Fibroblast of lung (primary cell): ENCODE measurements at regions not wholly inside any gene's neighbourhood (a gene's known extent, or its start where the extent isn't known, plus 50 kb on each side); places are given as distances from the start of the nearest gene placed in this dataset.
A peak's percentile ranks its signal among the peaks of the same experiment; 100 is the strongest.

Source experiments
- DNase-seq, 2 donors: peaks; one replicate each; pipeline versions ENCODE4 v3.0.0 to v3.0.0-alpha.2; 2010; ENCODE audit warnings: low read depth in 2 of 2
- H2AFZ ChIP-seq: 2 replicates; pipeline ENCODE4 v1.5.1; 2012; ENCODE audit warnings: low read length, control low read depth, inconsistent platforms
- H3K27ac ChIP-seq: 2 replicates; pipeline ENCODE4 v1.5.1; 2011; ENCODE audit warnings: low read length, control low read depth; ENCODE audit not compliant: insufficient read depth
- H3K27me3 ChIP-seq: 2 replicates; pipeline ENCODE4 v1.5.1; 2011; ENCODE audit warnings: mild to moderate bottlenecking, low read length; ENCODE audit not compliant: control insufficient read depth, insufficient read depth
- H3K36me3 ChIP-seq: 2 replicates; pipeline ENCODE4 v1.5.1; 2011; ENCODE audit warnings: low read length; ENCODE audit not compliant: control insufficient read depth, insufficient read depth
- H3K4me1 ChIP-seq: 2 replicates; pipeline ENCODE4 v1.5.1; 2011; ENCODE audit warnings: low read length; ENCODE audit not compliant: control insufficient read depth, insufficient read depth; ENCODE audit errors: extremely low read depth
- H3K4me2 ChIP-seq: 2 replicates; pipeline ENCODE4 v1.5.1; 2011; ENCODE audit warnings: low read length, control low read depth; ENCODE audit not compliant: insufficient read depth; ENCODE audit errors: extremely low read depth
- H3K4me3 ChIP-seq, 4 experiments: fragments of 200-600 bp in 1 of 4; sonication (generic) in 1 of 4; replicated peaks in 1 of 4; 2 replicates each; pipeline ENCODE4 v1.5.1; 2011 to 2016; ENCODE audit warnings: low read length in 4 of 4, low read depth in 3 of 4, mild to moderate bottlenecking in 3 of 4, control low read depth in 2 of 4, inconsistent platforms in 1 of 4, mixed read lengths in 1 of 4; ENCODE audit not compliant: insufficient read depth in 1 of 4; ENCODE audit errors: control extremely low read depth in 1 of 4
- H3K79me2 ChIP-seq: 2 replicates; pipeline ENCODE4 v1.5.1; 2012; ENCODE audit warnings: mild to moderate bottlenecking, low read length, inconsistent platforms; ENCODE audit not compliant: control insufficient read depth, insufficient read depth
- H3K9ac ChIP-seq: 2 replicates; pipeline ENCODE4 v1.5.1; 2011; ENCODE audit warnings: mild to moderate bottlenecking, low read length, control low read depth; ENCODE audit not compliant: insufficient read depth
- H3K9me3 ChIP-seq: 2 replicates; pipeline ENCODE4 v1.5.1; 2012; ENCODE audit warnings: low read depth, low read length; ENCODE audit not compliant: control insufficient read depth, insufficient read depth
- H4K20me1 ChIP-seq: 2 replicates; pipeline ENCODE4 v1.5.1; 2011; ENCODE audit warnings: low read length; ENCODE audit not compliant: control insufficient read depth, insufficient read depth; ENCODE audit errors: extremely low read depth
- CTCF ChIP-seq, 2 donors: IDR thresholded peaks in 1 of 2; conservative IDR thresholded peaks in 1 of 2; 1 replicate in 1 of 2; 2 replicates in 1 of 2; pipeline ENCODE4 v1.5.1; 2011 to 2012; ENCODE audit warnings: low read length in 2 of 2, control low read depth in 1 of 2, inconsistent platforms in 1 of 2, low read depth in 1 of 2, mild to moderate bottlenecking in 1 of 2
- EZH2 ChIP-seq: IDR thresholded peaks from 2 replicates; pipeline ENCODE4 v1.5.1; 2012; ENCODE audit warnings: low read length, control low read depth, mild to moderate bottlenecking; ENCODE audit errors: missing control alignments

GRCh38 chrX:39304746-39305145, 503.5 kb downstream of the MID1IP1 start:
- Histone ChIP-seq H3K9ac (no peak overlapping the region), H3K4me1 (no peaks in the 10 kb centered on the region), H3K9me3 (no peaks in the 10 kb centered on the region), H3K4me3 (no peak overlapping the region), H3K4me2 (no peak overlapping the region), H3K79me2 (no peaks in the 10 kb centered on the region), H2AFZ (no peak overlapping the region), H3K27me3 (no peaks in the 10 kb centered on the region), H4K20me1 (no peaks in the 10 kb centered on the region), H3K27ac (no peak overlapping the region), H3K36me3 (no peaks in the 10 kb centered on the region)
- TF ChIP-seq EZH2 (no peak), CTCF (conservative IDR thresholded peaks at IDR 0.05 in 1 of 2, IDR thresholded peaks at IDR 0.05 in 1 of 2; ENCODE audit: low read depth in 1 of 2, low read length in 2 of 2) (no peak)
- no peak for DNase-seq

GRCh38 chrX:39307488-39307887, 506.2 kb downstream of the MID1IP1 start:
- H3K9ac ChIP-seq = no peak overlapping the region
- no peak overlapping the region for H3K27ac ChIP-seq
- no peaks in the 10 kb centered on the region for H3K36me3 ChIP-seq
- TF ChIP-seq CTCF (conservative IDR thresholded peaks at IDR 0.05 in 1 of 2, IDR thresholded peaks at IDR 0.05 in 1 of 2; ENCODE audit: low read depth in 1 of 2, low read length in 2 of 2) (no peak), EZH2 (no peak)
- no peak overlapping the region for H2AFZ ChIP-seq
- no peaks in the 10 kb centered on the region for H4K20me1 ChIP-seq
- H3K79me2 ChIP-seq = no peaks in the 10 kb centered on the region
- no peak overlapping the region for H3K4me2 ChIP-seq
- no peaks in the 10 kb centered on the region for H3K9me3 ChIP-seq
- no peak for DNase-seq
- no peak overlapping the region for H3K4me3 ChIP-seq
- no peaks in the 10 kb centered on the region for H3K27me3 ChIP-seq
- no peaks in the 10 kb centered on the region for H3K4me1 ChIP-seq

- H3K27ac ChIP-seq = no peak overlapping the region
- H4K20me1 ChIP-seq = no peaks in the 10 kb centered on the region
- no peaks in the 10 kb centered on the region for H3K9me3 ChIP-seq
- no peaks in the 10 kb centered on the region for H3K27me3 ChIP-seq
- no peak overlapping the region for H3K4me2 ChIP-seq
- H3K4me3 ChIP-seq = no peak overlapping the region
- no peak for TF ChIP-seq EZH2
- TF ChIP-seq CTCF (conservative IDR thresholded peaks at IDR 0.05 in 1 of 2, IDR thresholded peaks at IDR 0.05 in 1 of 2; ENCODE audit: low read depth in 1 of 2, low read length in 2 of 2) = no peak
- no peaks in the 10 kb centered on the region for H3K36me3 ChIP-seq
- no peak overlapping the region for H2AFZ ChIP-seq
- no peaks in the 10 kb centered on the region for H3K4me1 ChIP-seq
- H3K9ac ChIP-seq = no peak overlapping the region
- peak in 1 of 2 donors; percentile 47 for DNase-seq
- H3K79me2 ChIP-seq = no peaks in the 10 kb centered on the region
These were observed 506.9 kb downstream of the MID1IP1 start for GRCh38 chrX:39308126-39308525.
